Thymus (tissue), 11 donors: ENCODE measurements at regions not wholly inside any gene's neighbourhood (a gene's known extent, or its start where the extent isn't known, plus 50 kb on each side); places are given as distances from the start of the nearest gene placed in this dataset.

Experiments
- DNase-seq, 9 donors: peaks; one replicate each; pipeline ENCODE4 v3.0.0-alpha.2; 2013; ENCODE audit warnings: low spot score in 9 of 9, low read depth in 6 of 9, missing footprints in 1 of 9
- H3K27ac ChIP-seq, 2 donors: one replicate each; pipeline ENCODE4 v1.5.1; 2013; ENCODE audit warnings: control low read depth in 1 of 2, low read depth in 1 of 2, low read length in 1 of 2, mild to moderate bottlenecking in 1 of 2, moderate library complexity in 1 of 2
- H3K27me3 ChIP-seq, 2 donors: one replicate each; pipeline ENCODE4 v1.5.1; 2013; ENCODE audit warnings: low read length in 1 of 2; ENCODE audit not compliant: control insufficient read depth in 2 of 2, insufficient read depth in 1 of 2
- H3K36me3 ChIP-seq, 2 donors: one replicate each; pipeline ENCODE4 v1.5.1; 2013; ENCODE audit warnings: low read length in 1 of 2, mild to moderate bottlenecking in 1 of 2, moderate library complexity in 1 of 2; ENCODE audit not compliant: control insufficient read depth in 2 of 2, insufficient read depth in 2 of 2
- H3K4me1 ChIP-seq, 2 donors: one replicate each; pipeline ENCODE4 v1.5.1; 2013; ENCODE audit warnings: low read length in 2 of 2; ENCODE audit not compliant: control insufficient read depth in 2 of 2, insufficient read depth in 2 of 2
- H3K4me3 ChIP-seq, 2 donors: one replicate each; pipeline ENCODE4 v1.5.1; 2013; ENCODE audit warnings: low read length in 2 of 2, control low read depth in 1 of 2, mild to moderate bottlenecking in 1 of 2
- H3K9me3 ChIP-seq, 2 donors: one replicate each; pipeline ENCODE4 v1.5.1; 2013; ENCODE audit warnings: low read length in 1 of 2, mild to moderate bottlenecking in 1 of 2; ENCODE audit not compliant: control insufficient read depth in 2 of 2, insufficient read depth in 1 of 2
- WGBS: extraction: QIAGEN DNeasy Blood & Tissue Kit; methylation state at CpG from one replicate; pipeline ENCODE4 v1.1.7; 2013; 5-methylcytosine and 5-hydroxymethylcytosine counted together
- donor health status: healthy.

- Histone ChIP-seq H3K4me1 (no peaks in the 10 kb centered on the region), H3K27me3 (no peaks in the 10 kb centered on the region), H3K27ac (no peak overlapping the region), H3K36me3 (no peaks in the 10 kb centered on the region), H3K9me3 (peaks cover 0 to 6% of the 10 kb centered on the region in 2 donors), H3K4me3 (no peak overlapping the region)
- 95% methylated on average over 3 of the region's 3 CpGs for WGBS
- no peak for DNase-seq
Measured at GRCh38 chr6:21469213-21469612, 124.3 kb upstream of the SOX4 start.

GRCh38 chr6:21476112-21476511 is 117.4 kb upstream of the SOX4 start:
- H3K9me3 ChIP-seq: no peaks in the 10 kb centered on the region
- DNase-seq: no peak
- 97% methylated on average over 4 of the region's 4 CpGs for WGBS
- H3K36me3 ChIP-seq: no peaks in the 10 kb centered on the region
- H3K4me1 ChIP-seq: no peaks in the 10 kb centered on the region
- H3K4me3 ChIP-seq: no peak overlapping the region
- no peak overlapping the region for H3K27ac ChIP-seq
- H3K27me3 ChIP-seq: no peaks in the 10 kb centered on the region

DNA sequence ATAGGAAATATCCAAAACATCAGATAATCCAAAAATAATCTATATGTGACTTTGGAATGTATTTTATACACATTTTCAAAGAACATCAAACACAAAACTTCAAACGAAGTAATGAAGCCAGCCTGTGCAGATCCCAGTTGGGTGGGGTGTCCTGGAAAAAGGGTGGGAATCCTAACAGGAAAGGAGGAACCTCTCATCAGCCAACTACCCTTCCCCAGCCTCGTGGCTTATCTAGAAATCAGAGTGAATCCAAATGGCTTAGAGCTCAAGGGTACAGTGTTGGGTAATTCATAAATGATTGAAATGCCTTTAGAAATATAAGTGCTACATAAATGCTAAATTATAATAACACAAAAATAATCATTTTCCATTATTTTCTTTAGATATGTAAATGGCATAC is 115.1 kb upstream of the SOX4 start:
- H3K27ac ChIP-seq: no peak overlapping the region
- no peaks in the 10 kb centered on the region for H3K36me3 ChIP-seq
- H3K4me3 ChIP-seq: no peak overlapping the region
- no peaks in the 10 kb centered on the region for H3K4me1 ChIP-seq
- H3K27me3 ChIP-seq: no peaks in the 10 kb centered on the region
- DNase-seq: no peak
- 82% methylated on average over 2 of the region's 2 CpGs for WGBS
- no peaks in the 10 kb centered on the region for H3K9me3 ChIP-seq

GRCh38 chr6:21478883-21479539 is 114.5 kb upstream of the SOX4 start:
- Histone ChIP-seq H3K4me3 (no peak overlapping the region), H3K36me3 (no peaks in the 10 kb centered on the region), H3K27me3 (no peaks in the 10 kb centered on the region), H3K27ac (no peak overlapping the region), H3K9me3 (no peaks in the 10 kb centered on the region), H3K4me1 (no peaks in the 10 kb centered on the region)
- WGBS: 93% methylated on average over 15 of the region's 15 CpGs
- no peak for DNase-seq

GRCh38 chr6:21486115-21486514 is 107.4 kb upstream of the SOX4 start:
- Histone ChIP-seq H3K36me3 (no peaks in the 10 kb centered on the region), H3K4me1 (no peaks in the 10 kb centered on the region), H3K27ac (no peak overlapping the region), H3K9me3 (no peaks in the 10 kb centered on the region), H3K27me3 (no peaks in the 10 kb centered on the region), H3K4me3 (no peak overlapping the region)
- WGBS: 92% methylated on average over 4 of the region's 4 CpGs
- no peak for DNase-seq

- 91% methylated on average over 3 of the region's 3 CpGs for WGBS
- Histone ChIP-seq H3K4me3 (no peak overlapping the region), H3K27me3 (no peaks in the 10 kb centered on the region), H3K9me3 (peaks cover 0 to 3% of the 10 kb centered on the region in 2 donors), H3K36me3 (no peaks in the 10 kb centered on the region), H3K27ac (no peak overlapping the region), H3K4me1 (no peaks in the 10 kb centered on the region)
- no peak for DNase-seq
Measured at GRCh38 chr6:21489826-21490225, 103.7 kb upstream of the SOX4 start.

DNA sequence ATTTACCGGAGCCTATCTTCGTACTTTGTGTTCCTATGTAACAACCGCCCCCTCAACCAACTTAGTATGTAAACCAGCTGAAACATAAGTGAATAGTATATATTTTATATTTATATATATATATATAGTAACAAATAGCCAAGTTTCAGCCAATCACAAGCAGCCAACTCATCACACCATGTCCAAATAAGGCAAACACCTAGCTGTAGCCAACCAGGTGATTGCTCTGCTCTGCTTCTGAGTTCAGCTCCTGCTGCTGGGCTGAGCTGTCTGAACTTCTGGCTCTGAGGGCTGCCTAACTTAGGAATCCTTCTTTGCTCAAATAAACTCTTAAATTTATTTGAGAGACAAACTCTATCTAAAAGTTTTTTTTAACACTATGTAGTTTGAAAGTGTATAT is 101.6 kb upstream of the SOX4 start:
- no peak overlapping the region for H3K4me3 ChIP-seq
- WGBS: 98% methylated on average over 3 of the region's 3 CpGs

GRCh38 chr6:21494505-21494904 is 99.0 kb upstream of the SOX4 start:
- Histone ChIP-seq H3K4me1 (no peaks in the 10 kb centered on the region), H3K36me3 (no peaks in the 10 kb centered on the region), H3K27ac (no peak overlapping the region), H3K9me3 (peaks cover 0 to 3% of the 10 kb centered on the region in 2 donors), H3K4me3 (no peak overlapping the region), H3K27me3 (no peaks in the 10 kb centered on the region)
- DNase-seq: no peak
- 89% methylated on average over 8 of the region's 8 CpGs for WGBS

More for the DNA sequence above, 101.6 kb upstream of the SOX4 start:
- no peaks in the 10 kb centered on the region for H3K36me3 ChIP-seq
- H3K27ac ChIP-seq: no peak overlapping the region
- H3K9me3 ChIP-seq: peaks cover 0 to 3% of the 10 kb centered on the region in 2 donors
- no peaks in the 10 kb centered on the region for H3K4me1 ChIP-seq
- H3K27me3 ChIP-seq: no peaks in the 10 kb centered on the region
- no peak for DNase-seq

DNA sequence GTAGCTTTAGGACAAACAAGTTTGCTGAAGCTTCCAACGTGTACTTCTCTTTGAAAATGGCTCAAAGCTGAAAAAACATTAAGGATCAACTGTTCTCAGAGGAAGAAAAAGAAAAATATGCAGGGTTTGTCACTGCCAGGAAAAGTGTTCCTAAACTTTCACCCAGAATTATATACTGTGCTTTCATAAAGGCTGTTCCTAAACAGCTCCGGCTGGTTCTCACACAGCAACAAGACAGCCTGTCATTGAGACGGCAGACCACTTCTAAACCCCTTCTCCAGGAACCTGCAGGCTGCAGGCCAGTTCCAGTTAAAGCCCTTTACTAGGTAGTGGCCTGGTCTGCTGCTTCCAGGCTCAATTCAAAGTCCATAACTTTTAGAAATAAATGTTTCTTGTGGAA is 97.4 kb upstream of the SOX4 start:
- peaks cover 0 to 3% of the 10 kb centered on the region in 2 donors for H3K9me3 ChIP-seq
- H3K27ac ChIP-seq: no peak overlapping the region
- no peak for DNase-seq
- H3K27me3 ChIP-seq: no peaks in the 10 kb centered on the region
- H3K4me3 ChIP-seq: no peak overlapping the region
- WGBS: 94% methylated on average over 3 of the region's 3 CpGs
- H3K36me3 ChIP-seq: no peaks in the 10 kb centered on the region
- H3K4me1 ChIP-seq: peaks cover 4 to 7% of the 10 kb centered on the region in 2 donors
